ENCODE measurements at regions not wholly inside any gene's neighbourhood (a gene's known extent, or its start where the extent isn't known, plus 50 kb on each side); places are given as distances from the start of the nearest gene placed in this dataset.

- H2BK20ac ChIP-seq (ENCODE audit: low read depth, low read length, poor library complexity, severe bottlenecking) = no peak overlapping the region
- WGBS (ENCODE audit: extremely low coverage, insufficient read length, low lambda C conversion rate) = no CpG with 5 or more reads among the region's 3 CpGs
- no peak overlapping the region for H3K18ac ChIP-seq (ENCODE audit: insufficient read length, low read depth, low read length)
- TF ChIP-seq, protein P1, sequence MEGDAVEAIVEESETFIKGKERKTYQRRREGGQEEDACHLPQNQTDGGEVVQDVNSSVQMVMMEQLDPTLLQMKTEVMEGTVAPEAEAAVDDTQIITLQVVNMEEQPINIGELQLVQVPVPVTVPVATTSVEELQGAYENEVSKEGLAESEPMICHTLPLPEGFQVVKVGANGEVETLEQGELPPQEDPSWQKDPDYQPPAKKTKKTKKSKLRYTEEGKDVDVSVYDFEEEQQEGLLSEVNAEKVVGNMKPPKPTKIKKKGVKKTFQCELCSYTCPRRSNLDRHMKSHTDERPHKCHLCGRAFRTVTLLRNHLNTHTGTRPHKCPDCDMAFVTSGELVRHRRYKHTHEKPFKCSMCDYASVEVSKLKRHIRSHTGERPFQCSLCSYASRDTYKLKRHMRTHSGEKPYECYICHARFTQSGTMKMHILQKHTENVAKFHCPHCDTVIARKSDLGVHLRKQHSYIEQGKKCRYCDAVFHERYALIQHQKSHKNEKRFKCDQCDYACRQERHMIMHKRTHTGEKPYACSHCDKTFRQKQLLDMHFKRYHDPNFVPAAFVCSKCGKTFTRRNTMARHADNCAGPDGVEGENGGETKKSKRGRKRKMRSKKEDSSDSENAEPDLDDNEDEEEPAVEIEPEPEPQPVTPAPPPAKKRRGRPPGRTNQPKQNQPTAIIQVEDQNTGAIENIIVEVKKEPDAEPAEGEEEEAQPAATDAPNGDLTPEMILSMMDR (conservative IDR thresholded peaks at IDR 0.05) = no peak
- no peak for DNase-seq
- no peaks in the 10 kb centered on the region for H3K4me1 ChIP-seq (ENCODE audit: insufficient read depth, low read length)
- H2AFZ ChIP-seq (ENCODE audit: low read length) = no peak overlapping the region
- peaks cover 16% of the 10 kb centered on the region; the same call in 1 of the 2 replicates for H3K27me3 ChIP-seq (ENCODE audit: insufficient read depth, low read length)
- H3K23me2 ChIP-seq (ENCODE audit: insufficient read length, low read depth, low read length, poor library complexity, severe bottlenecking) = no peaks in the 10 kb centered on the region
- no peak overlapping the region for H3K23ac ChIP-seq (ENCODE audit: insufficient read length, low read depth, low read length)
- H3K27ac ChIP-seq (ENCODE audit: insufficient read length, low read depth, low read length) = no peak overlapping the region
- Mint-ChIP-seq H3K36me3 (ENCODE audit: insufficient read depth in 1 of 3, low read depth in 3 of 3) (peaks cover 9 to 14% (median 12%) of the 10 kb centered on the region in 3 experiments), H3K4me3 (no peak overlapping the region), H3K27me3 (ENCODE audit: low read depth) (peaks cover 59% of the 10 kb centered on the region), H3K9me3 (peaks cover 12 to 21% of the 10 kb centered on the region in 2 experiments), H3K27ac (no peak overlapping the region), H3K4me1 (peaks cover 0 to 7% of the 10 kb centered on the region in 2 experiments; a peak in 1 of 4 replicates)
- H4K20me1 ChIP-seq (ENCODE audit: control insufficient read depth, insufficient read depth, insufficient read length) = no peaks in the 10 kb centered on the region
- H3K79me1 ChIP-seq (ENCODE audit: insufficient read depth, low read depth, low read length, poor library complexity, severe bottlenecking) = no peaks in the 10 kb centered on the region
- no peak overlapping the region for H3K4me2 ChIP-seq (ENCODE audit: insufficient read depth, insufficient read length, low read length)
- no peak overlapping the region for H2BK5ac ChIP-seq (ENCODE audit: insufficient read length, low read length)
- H3K56ac ChIP-seq (ENCODE audit: insufficient read length, low read depth, low read length) = no peak overlapping the region
- peaks cover 6% of the 10 kb centered on the region for H3K9me3 ChIP-seq (ENCODE audit: control insufficient read depth, low read depth, low read length)
- no peak overlapping the region for H3K14ac ChIP-seq (ENCODE audit: insufficient read depth, low read length)
- H3K4ac ChIP-seq (ENCODE audit: low read depth, low read length) = no peak overlapping the region
- no peak overlapping the region for H4K8ac ChIP-seq (replicated peaks; ENCODE audit: insufficient read length, low read depth, low read length)
- H4K5ac ChIP-seq (ENCODE audit: insufficient read length, low read depth, low read length) = no peak overlapping the region
- no peak overlapping the region for H4K91ac ChIP-seq (ENCODE audit: insufficient read length, low read depth, low read length)
- no peak overlapping the region for H2BK120ac ChIP-seq (ENCODE audit: low read depth, low read length, poor library complexity, severe bottlenecking)
- no peak overlapping the region for H2BK12ac ChIP-seq (ENCODE audit: insufficient read length, low read depth, low read length)
- H3T11ph ChIP-seq (ENCODE audit: low read length) = no peak overlapping the region
- H2AK5ac ChIP-seq (ENCODE audit: insufficient read length, low read length) = no peak overlapping the region
- H2BK15ac ChIP-seq (ENCODE audit: low read depth, low read length) = no peak overlapping the region
- H3K9ac ChIP-seq (ENCODE audit: extremely low read depth, insufficient read length, low read length) = no peak overlapping the region
- H3K79me2 ChIP-seq (ENCODE audit: insufficient read depth, low read length) = no peaks in the 10 kb centered on the region
Measured at GRCh38 chr7:111642373-111642772, 80.1 kb upstream of the IMMP2L start.
